ENCODE measurements at regions not wholly inside any gene's neighbourhood (a gene's known extent, or its start where the extent isn't known, plus 50 kb on each side); places are given as distances from the start of the nearest gene placed in this dataset.

- no peaks in the 10 kb centered on the region for H3K9me3 ChIP-seq
- DNase-seq: no peak
- no peaks in the 10 kb centered on the region for H3K4me1 ChIP-seq
- TF ChIP-seq CTCF (IDR thresholded peaks at IDR 0.05): no peak
- intact Hi-C loops (cut with DNase I): no loop called here
- H3K4me3 ChIP-seq (replicated peaks in 1 of 3): no peak overlapping the region
- no peaks in the 10 kb centered on the region for H3K36me3 ChIP-seq
- no peaks in the 10 kb centered on the region for H3K27me3 ChIP-seq
- WGBS, 2 donors: 71 to 77% methylated on average over 18 of the region's 18 CpGs
- H3K27ac ChIP-seq: no peak overlapping the region
Observed at GRCh38 chr7:69217516-69218350, 380.5 kb upstream of the AUTS2 start.

- H3K27me3 ChIP-seq: no peaks in the 10 kb centered on the region
- no peak overlapping the region for H3K4me3 ChIP-seq (replicated peaks in 1 of 3)
- H3K9me3 ChIP-seq: no peaks in the 10 kb centered on the region
- no peaks in the 10 kb centered on the region for H3K36me3 ChIP-seq
- intact Hi-C loops (cut with DNase I): no loop called here
- DNase-seq: no peak
- no peaks in the 10 kb centered on the region for H3K4me1 ChIP-seq
- H3K27ac ChIP-seq: no peak overlapping the region
- WGBS, 2 donors: 76 to 80% methylated on average over 4 of the region's 4 CpGs
- TF ChIP-seq POLR2A (IDR thresholded peaks at IDR 0.05) (no peak), CTCF (IDR thresholded peaks at IDR 0.05) (no peak)
Observed at GRCh38 chr7:69218576-69218975, 379.7 kb upstream of the AUTS2 start.

- 70 to 72% methylated on average over 2 of the region's 2 CpGs for WGBS, 2 donors
- Histone ChIP-seq H3K36me3 (no peaks in the 10 kb centered on the region), H3K4me3 (replicated peaks in 1 of 3) (no peak overlapping the region), H3K27ac (no peak overlapping the region), H3K4me1 (no peaks in the 10 kb centered on the region), H3K9me3 (no peaks in the 10 kb centered on the region), H3K27me3 (no peaks in the 10 kb centered on the region)
- intact Hi-C loops (cut with DNase I): no loop called here
- TF ChIP-seq CTCF (IDR thresholded peaks at IDR 0.05) (no peak), POLR2A (IDR thresholded peaks at IDR 0.05) (no peak)
- DNase-seq: no peak
Observed at GRCh38 chr7:69219381-69219780, 378.9 kb upstream of the AUTS2 start.

- no peak overlapping the region for H3K4me3 ChIP-seq (replicated peaks in 1 of 3)
- H3K9me3 ChIP-seq: no peaks in the 10 kb centered on the region
- no peak overlapping the region for H3K27ac ChIP-seq
- no peaks in the 10 kb centered on the region for H3K27me3 ChIP-seq
- DNase-seq: no peak
- TF ChIP-seq POLR2A (IDR thresholded peaks at IDR 0.05) (no peak), CTCF (IDR thresholded peaks at IDR 0.05) (no peak)
- no peaks in the 10 kb centered on the region for H3K4me1 ChIP-seq
- no peaks in the 10 kb centered on the region for H3K36me3 ChIP-seq
- intact Hi-C loops (cut with DNase I): no loop called here
- WGBS, 2 donors: 85 to 94% methylated on average over 6 of the region's 6 CpGs
Observed at GRCh38 chr7:69225259-69225943, 372.9 kb upstream of the AUTS2 start.

- Histone ChIP-seq H3K27ac (no peak overlapping the region), H3K27me3 (no peaks in the 10 kb centered on the region), H3K4me3 (replicated peaks in 1 of 3) (no peak overlapping the region), H3K9me3 (no peaks in the 10 kb centered on the region), H3K36me3 (no peaks in the 10 kb centered on the region), H3K4me1 (peaks cover 6 to 10% of the 10 kb centered on the region in 2 donors)
- TF ChIP-seq POLR2A (IDR thresholded peaks at IDR 0.05) (no peak), CTCF (IDR thresholded peaks at IDR 0.05) (no peak)
- no peak for DNase-seq
- WGBS, 2 donors: 90 to 91% methylated on average over 5 of the region's 5 CpGs
- intact Hi-C loops (cut with DNase I): no loop called here
Observed at GRCh38 chr7:69228212-69228811, 370.0 kb upstream of the AUTS2 start.
